Kidney (tissue), 13 donors: ENCODE measurements at regions not wholly inside any gene's neighbourhood (a gene's known extent, or its start where the extent isn't known, plus 50 kb on each side); places are given as distances from the start of the nearest gene placed in this dataset.

Source experiments
- DNase-seq, 5 donors: peaks; one replicate each; pipeline ENCODE4 v3.0.0-alpha.2; 2013 to 2020
- FAIRE-seq: peaks from 2 replicates; lab custom pipeline; 2012; peaks lifted over from hg19 to GRCh38; lab: Jason Lieb, UNC
- H3K27ac ChIP-seq, 2 donors: one replicate each; pipeline ENCODE4 v1.7.0; 2013; ENCODE audit warnings: low read depth in 2 of 2, low read length in 2 of 2, inconsistent platforms in 1 of 2
- H3K27me3 ChIP-seq: one replicate; pipeline ENCODE4 v1.7.1; 2013; ENCODE audit warnings: low read length, inconsistent platforms; ENCODE audit not compliant: control insufficient read depth, insufficient read depth
- H3K36me3 ChIP-seq, 3 donors: one replicate each; pipeline versions ENCODE4 v1.7.0 to v1.7.1; 2013; ENCODE audit warnings: low read length in 3 of 3, control low read depth in 1 of 3, inconsistent platforms in 1 of 3; ENCODE audit not compliant: insufficient read depth in 3 of 3, control insufficient read depth in 2 of 3
- H3K4me1 ChIP-seq, 3 donors: one replicate each; pipeline versions ENCODE4 v1.7.0 to v1.7.1; 2013; ENCODE audit warnings: low read length in 3 of 3, inconsistent platforms in 1 of 3, low read depth in 1 of 3; ENCODE audit not compliant: control insufficient read depth in 2 of 3, insufficient read depth in 2 of 3
- H3K4me3 ChIP-seq, 3 donors: one replicate each; pipeline versions ENCODE4 v1.7.0 to v1.8.1; 2013; ENCODE audit warnings: low read length in 3 of 3, control low read depth in 1 of 3, inconsistent platforms in 1 of 3
- H3K9ac ChIP-seq, 3 donors: one replicate each; pipeline versions ENCODE4 v1.7.0 to v1.7.1; 2013; ENCODE audit warnings: low read length in 3 of 3, control low read depth in 1 of 3, inconsistent platforms in 1 of 3
- H3K9me3 ChIP-seq, 3 donors: one replicate each; pipeline versions ENCODE4 v1.7.0 to v1.7.1; 2013; ENCODE audit warnings: low read length in 3 of 3, control low read depth in 1 of 3, inconsistent platforms in 1 of 3; ENCODE audit not compliant: control insufficient read depth in 2 of 3, insufficient read depth in 1 of 3
- CTCF ChIP-seq: IDR thresholded peaks from 3 replicates; pipeline ENCODE4 v1.5.1; 2012; ENCODE audit warnings: mild to moderate bottlenecking, moderate library complexity, borderline replicate concordance; ENCODE audit not compliant: insufficient read depth; ENCODE audit errors: extremely low read depth
- intact Hi-C: fragments of 100-400 bp; cut with DNase I; formaldehyde crosslinking; loops from one replicate; pipeline ENCODE4 v1.11.1; 2022
- donor health status: control.
- donor health status: control.
- donor health status: control.
- donor health status: control.
- donor health status: control.
- donor health status: DM: yes; HTN: yes; CAD: no.
- donor health status: Normal renal cell carcinoma (clear cell type).

- Histone ChIP-seq H3K36me3 (no peaks in the 10 kb centered on the region), H3K27me3 (no peaks in the 10 kb centered on the region), H3K4me1 (no peaks in the 10 kb centered on the region), H3K4me3 (no peak overlapping the region), H3K27ac (no peak overlapping the region), H3K9ac (no peak overlapping the region), H3K9me3 (no peaks in the 10 kb centered on the region)
- TF ChIP-seq CTCF, result no peak
- FAIRE-seq, result no peak
- intact Hi-C loops, result no loop called here
- DNase-seq, result no peak
Observed at GRCh38 chr2:156124458-156124857, 208.1 kb downstream of the NR4A2 start.

GRCh38 chr2:156118753-156119416 is 213.6 kb downstream of the NR4A2 start:
- H3K9ac ChIP-seq, result no peak overlapping the region
- intact Hi-C loops, result no loop called here
- FAIRE-seq, result no peak

GRCh38 chr2:156116113-156116512 is 216.4 kb downstream of the NR4A2 start:
- H3K4me3 ChIP-seq, result no peak overlapping the region
- no peaks in the 10 kb centered on the region for H3K4me1 ChIP-seq
- FAIRE-seq, result no peak
- TF ChIP-seq CTCF, result no peak
- DNase-seq, result no peak
- H3K9me3 ChIP-seq, result no peaks in the 10 kb centered on the region
- no peaks in the 10 kb centered on the region for H3K36me3 ChIP-seq
- H3K9ac ChIP-seq, result no peak overlapping the region
- no peak overlapping the region for H3K27ac ChIP-seq
- intact Hi-C loops, result no loop called here
- H3K27me3 ChIP-seq, result no peaks in the 10 kb centered on the region

More at GRCh38 chr2:156118753-156119416, 213.6 kb downstream of the NR4A2 start:
- Histone ChIP-seq H3K27ac (no peak overlapping the region), H3K4me1 (no peaks in the 10 kb centered on the region), H3K9me3 (no peaks in the 10 kb centered on the region), H3K36me3 (no peaks in the 10 kb centered on the region), H3K27me3 (no peaks in the 10 kb centered on the region), H3K4me3 (no peak overlapping the region)
- DNase-seq, result no peak
- TF ChIP-seq CTCF, result no peak

GRCh38 chr2:156115338-156115737 is 217.2 kb downstream of the NR4A2 start:
- intact Hi-C loops, result no loop called here
- no peaks in the 10 kb centered on the region for H3K4me1 ChIP-seq
- H3K27ac ChIP-seq, result no peak overlapping the region
- DNase-seq, result no peak
- H3K4me3 ChIP-seq, result no peak overlapping the region
- TF ChIP-seq CTCF, result no peak
- no peak overlapping the region for H3K9ac ChIP-seq
- no peaks in the 10 kb centered on the region for H3K36me3 ChIP-seq
- no peak for FAIRE-seq
- no peaks in the 10 kb centered on the region for H3K27me3 ChIP-seq
- H3K9me3 ChIP-seq, result no peaks in the 10 kb centered on the region
